K562 (cell line): ENCODE measurements at regions not wholly inside any gene's neighbourhood (a gene's known extent, or its start where the extent isn't known, plus 50 kb on each side); places are given as distances from the start of the nearest gene placed in this dataset.
"Not testable (repeated sequence)": the region's sequence is repeated elsewhere in the genome, so short reads cannot be mapped to it uniquely, and the experiment has no call there.

Source experiments
- ATAC-seq: fragments of 200-7000 bp; cut with Tn5 transposase; 3 replicates; pipeline ENCODE4 v1.9.1; 2020; ENCODE audit warnings: moderate library complexity
- BruUV-seq: library from RNA; stranded (reverse); fragments of 400-500 nt; replicated peaks from 2 replicates; lab custom pipeline; 2021; lab: Mats Ljungman, UMichigan
- CTCF ChIA-PET: fragments of 300-600 bp; formaldehyde crosslinking; extraction: SDS; loops from one replicate; lab custom pipeline; 2021; ENCODE audit warnings: low intra/inter-chr PET ratio; lab: Yijun Ruan, JAX
- POLR2A ChIA-PET: fragments of 300-600, 350-650 bp; sonication (Branson Sonifier 250); formaldehyde crosslinking; extraction: SDS; loops from one replicate; lab custom pipeline; 2021; ENCODE audit warnings: antibody characterized with exemption, inconsistent platforms; lab: Yijun Ruan, JAX
- DNase-seq, 4 experiments: peaks; one replicate each; pipeline versions ENCODE4 v3.0.0 to v3.0.0-alpha.2; 2011 to 2018; ENCODE audit warnings: low spot score in 3 of 4, mixed read lengths in 3 of 4; ENCODE audit errors: extremely low read depth in 1 of 4
- FAIRE-seq: peaks from 2 replicates; lab custom pipeline; 2011; peaks lifted over from hg19 to GRCh38; lab: Jason Lieb, UNC
- H2AFZ ChIP-seq: 2 replicates; pipeline ENCODE4 v1.6.0; 2011; ENCODE audit warnings: low read depth, low read length, control low read depth, inconsistent platforms
- H3K27ac ChIP-seq: fragments of 200-600 bp; 3 replicates; pipeline ENCODE4 v1.8.0; 2011; ENCODE audit warnings: low read depth, mild to moderate bottlenecking, control low read depth, inconsistent platforms, low read length, moderate library complexity, mixed read lengths; ENCODE audit errors: extremely low read depth
- H3K27me3 ChIP-seq, 2 experiments: fragments of 300-600 bp in 1 of 2; 2 replicates in 1 of 2; 3 replicates in 1 of 2; pipeline versions ENCODE4 v1.6.0 to v1.8.0; 2011; ENCODE audit warnings: inconsistent platforms in 2 of 2, low read length in 2 of 2, mild to moderate bottlenecking in 1 of 2, mixed read lengths in 1 of 2, moderate library complexity in 1 of 2; ENCODE audit not compliant: control insufficient read depth in 2 of 2, insufficient read depth in 2 of 2
- H3K36me3 ChIP-seq: fragments of 300-600 bp; 3 replicates; pipeline ENCODE4 v1.8.0; 2011; ENCODE audit warnings: mild to moderate bottlenecking, low read length, inconsistent platforms; ENCODE audit not compliant: control insufficient read depth, insufficient read depth
- H3K4me1 ChIP-seq, 2 experiments: fragments of 200-600 bp in 1 of 2; replicated peaks in 1 of 2; 2 replicates in 1 of 2; 3 replicates in 1 of 2; pipeline versions ENCODE4 v1.5.1 to v1.8.0; 2011; ENCODE audit warnings: inconsistent platforms in 2 of 2, low read length in 2 of 2, mild to moderate bottlenecking in 1 of 2, mixed read lengths in 1 of 2, moderate library complexity in 1 of 2; ENCODE audit not compliant: control insufficient read depth in 2 of 2, insufficient read depth in 2 of 2
- H3K4me2 ChIP-seq: 2 replicates; pipeline ENCODE4 v1.6.1; 2011; ENCODE audit warnings: low read length, control low read depth, inconsistent platforms, mixed read lengths; ENCODE audit not compliant: insufficient read depth
- H3K4me3 ChIP-seq: fragments of 200-600 bp; sonication (generic), shearing (Covaris generic); 2 replicates; pipeline ENCODE4 v1.5.1; 2016; ENCODE audit warnings: control low read depth, inconsistent platforms
- H3K79me2 ChIP-seq: fragments of 200-600 bp; 3 replicates; pipeline ENCODE4 v1.8.0; 2011; ENCODE audit warnings: low read length, inconsistent platforms; ENCODE audit not compliant: control insufficient read depth, insufficient read depth
- H3K9ac ChIP-seq, 2 experiments: 2 replicates each; pipeline versions ENCODE4 v1.6.0 to v1.6.1; 2011; ENCODE audit warnings: low read depth in 2 of 2, low read length in 2 of 2, control low read depth in 1 of 2, inconsistent platforms in 1 of 2, mild to moderate bottlenecking in 1 of 2, mixed read lengths in 1 of 2; ENCODE audit not compliant: insufficient read depth in 1 of 2
- H3K9me1 ChIP-seq: one replicate; pipeline ENCODE4 v1.6.0; 2011; ENCODE audit warnings: inconsistent platforms, mild to moderate bottlenecking, low read length, moderate library complexity; ENCODE audit not compliant: control insufficient read depth, insufficient read depth
- H3K9me3 ChIP-seq: replicated peaks from 2 replicates; pipeline ENCODE4 v1.5.1; 2011; ENCODE audit warnings: low read depth, low read length, inconsistent platforms; ENCODE audit not compliant: control insufficient read depth, insufficient read depth
- H4K20me1 ChIP-seq: replicated peaks from 2 replicates; pipeline ENCODE4 v1.6.1; 2011; ENCODE audit warnings: low read length, inconsistent platforms, mixed read lengths; ENCODE audit not compliant: control insufficient read depth, insufficient read depth
- HEY1 ChIP-seq: fragments of 250-450 bp; sonication (Bioruptor Pico); IDR thresholded peaks from 2 replicates; pipeline ENCODE4 v1.5.0; 2020; ENCODE audit warnings: mild to moderate bottlenecking, moderate library complexity, borderline replicate concordance
- MNT ChIP-seq, 2 experiments: fragments of 450-650 bp; conservative IDR thresholded peaks; 2 replicates each; pipeline ENCODE4 v1.6.1; 2017; ENCODE audit warnings: mild to moderate bottlenecking in 2 of 2, moderate library complexity in 2 of 2
- WGBS: fragments of 100-300 bp; shearing (Covaris generic); methylation state at CpG from one replicate; pipeline ENCODE4 v1.1.6; 2016; ENCODE audit warnings: low coverage, mixed read lengths; ENCODE audit not compliant: insufficient coverage; ENCODE audit errors: missing lambda C conversion rate; 5-methylcytosine and 5-hydroxymethylcytosine counted together
- in situ Hi-C: fragments of 300-500 bp; cut with MboI; formaldehyde crosslinking; loops from 4 replicates; pipeline ENCODE4 v1.15.0; 2018; ENCODE audit warnings: inconsistent platforms, mixed read lengths
- intact Hi-C: fragments of 100-400 bp; cut with micrococcal nuclease; formaldehyde crosslinking; loops from 2 replicates; pipeline ENCODE4 v1.14.2; 2022

DNA sequence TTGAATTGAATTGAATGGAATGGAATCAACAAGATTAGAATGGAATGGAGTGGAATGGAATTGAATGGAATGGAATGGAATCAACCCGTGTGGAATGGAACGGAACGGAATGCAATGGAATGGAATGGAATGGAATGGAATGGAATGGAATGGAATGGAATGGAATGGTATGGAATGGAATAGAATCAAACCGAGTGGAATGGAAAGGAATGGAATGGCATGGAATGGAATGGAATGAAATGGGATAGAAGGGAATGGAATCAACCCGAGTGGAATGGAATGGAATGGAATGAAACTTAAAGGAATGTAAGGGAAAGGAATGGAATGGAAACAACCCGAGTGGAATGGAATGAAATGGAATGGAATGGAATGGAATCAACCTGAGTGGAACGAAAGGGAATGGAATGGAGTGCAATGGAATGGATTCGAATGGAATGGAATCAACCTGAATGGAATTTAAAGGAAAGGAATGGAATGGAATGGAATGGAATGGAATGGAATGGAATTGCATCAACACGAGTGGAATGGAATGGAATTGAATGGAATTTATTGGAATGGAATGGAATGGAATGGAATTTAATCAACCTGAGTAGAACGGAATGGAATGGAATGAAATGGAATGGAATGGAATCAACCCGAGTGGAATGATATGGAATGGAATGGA is 1146.6 kb downstream of the RPIA start (continued):
- TF ChIP-seq MNT (conservative IDR thresholded peaks at IDR 0.05) (no peak), HEY1 (CRISPR knock-in tag) (no peak)

GRCh38 chr2:89840175-89840574 is 1148.7 kb downstream of the RPIA start:
- H3K4me2 ChIP-seq, ATAC-seq, BruUV-seq, H3K36me3 ChIP-seq, FAIRE-seq, CTCF ChIA-PET, in situ Hi-C loops, H3K9ac ChIP-seq, H3K27me3 ChIP-seq, H4K20me1 ChIP-seq, intact Hi-C loops, DNase-seq, H2AFZ ChIP-seq, POLR2A ChIA-PET, H3K79me2 ChIP-seq, H3K4me1 ChIP-seq, H3K4me3 ChIP-seq, H3K9me1 ChIP-seq, H3K27ac ChIP-seq: not testable (repeated sequence)
- peaks cover 21% of the 10 kb centered on the region; the same call in 1 of the 2 replicates for H3K9me3 ChIP-seq
- WGBS, result under 1% methylated on average over 9 of the region's 9 CpGs

DNA sequence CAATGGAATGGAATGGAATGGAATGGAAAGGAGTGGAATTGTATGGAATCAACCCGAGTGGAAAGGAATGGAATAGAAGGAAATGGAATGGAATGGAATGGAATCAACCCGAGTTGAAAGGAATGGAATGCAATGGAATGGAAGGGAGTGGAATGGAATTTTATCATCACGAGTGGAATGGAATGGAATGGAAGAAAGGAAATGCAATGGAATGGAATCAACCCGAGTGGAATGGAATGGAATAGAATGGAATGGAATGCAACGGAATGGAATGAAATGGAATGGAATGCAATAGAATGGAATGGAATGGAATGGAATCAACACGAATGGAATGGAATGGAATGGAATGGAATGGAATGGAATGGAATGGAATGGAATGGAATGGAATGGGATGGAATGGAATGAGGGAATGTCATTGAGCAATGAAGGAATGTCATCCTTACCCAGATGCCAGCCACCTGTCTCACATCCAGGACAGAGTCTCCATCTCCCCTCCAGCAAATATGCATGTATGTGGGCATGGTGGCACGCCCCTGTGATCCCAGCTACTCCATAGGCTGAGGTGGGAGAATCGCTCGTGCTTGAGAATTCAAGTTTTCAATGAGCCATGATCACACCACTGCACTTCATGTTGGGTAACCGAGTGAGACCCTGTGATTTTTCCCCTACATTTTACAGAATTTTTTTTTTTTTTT is 1149.5 kb downstream of the RPIA start:
- 1% methylated on average over 10 of the region's 10 CpGs for WGBS
- CTCF ChIA-PET, BruUV-seq, DNase-seq, H3K9ac ChIP-seq, FAIRE-seq, H3K36me3 ChIP-seq, H2AFZ ChIP-seq, H3K27me3 ChIP-seq, in situ Hi-C loops, ATAC-seq, H3K4me3 ChIP-seq, H3K4me2 ChIP-seq, H4K20me1 ChIP-seq, H3K4me1 ChIP-seq, H3K27ac ChIP-seq, POLR2A ChIA-PET, intact Hi-C loops, H3K9me1 ChIP-seq, H3K79me2 ChIP-seq: not testable (repeated sequence)
- peaks cover 14% of the 10 kb centered on the region; the same call in 1 of the 2 replicates for H3K9me3 ChIP-seq
